K562 (cell line): ENCODE measurements at regions not wholly inside any gene's neighbourhood (a gene's known extent, or its start where the extent isn't known, plus 50 kb on each side); places are given as distances from the start of the nearest gene placed in this dataset.

ENCODE experiments used
- CHD2 ChIP-seq: IDR thresholded peaks from 2 replicates; pipeline ENCODE4 v1.6.1; 2011; ENCODE audit warnings: low read depth, low read length
- JUN ChIP-seq, 2 experiments: sonication (generic) in 1 of 2; formaldehyde crosslinking in 1 of 2; IDR thresholded peaks; 2 replicates each; pipeline versions ENCODE4 v1.6.1 to v1.8.0; 2012 to 2022; ENCODE audit warnings: borderline replicate concordance in 2 of 2, mild to moderate bottlenecking in 2 of 2, improper control_type of control experiment in 1 of 2, low read depth in 1 of 2, low read length in 1 of 2, missing genetic modification reagents in 1 of 2
- MYNN ChIP-seq, 2 experiments: sonication (generic); formaldehyde crosslinking in 1 of 2; IDR thresholded peaks; 2 replicates each; pipeline versions ENCODE4 v1.5.0 to v1.6.1; 2016 to 2020; ENCODE audit warnings: antibody characterized with exemption in 1 of 2, missing genetic modification reagents in 1 of 2
- SIRT6 ChIP-seq: IDR thresholded peaks from one replicate; pipeline ENCODE4 v1.6.1; 2012; ENCODE audit warnings: low read depth, mild to moderate bottlenecking, control low read depth, inconsistent platforms, low read length, moderate library complexity
- SPI1 ChIP-seq: IDR thresholded peaks from 2 replicates; pipeline ENCODE4 v1.6.1; 2011; ENCODE audit warnings: low read depth, low read length, control low read depth, borderline replicate concordance
- TEAD4 ChIP-seq, 2 experiments: sonication (generic) in 1 of 2; formaldehyde crosslinking in 1 of 2; IDR thresholded peaks; 2 replicates each; pipeline versions ENCODE4 v1.6.1 to v1.8.0; 2012 to 2022; ENCODE audit warnings: borderline replicate concordance in 1 of 2, inconsistent platforms in 1 of 2, low read length in 1 of 2, mild to moderate bottlenecking in 1 of 2, missing genetic modification reagents in 1 of 2
- ZNF24 ChIP-seq: fragments of 450-650 bp; IDR thresholded peaks from 2 replicates; pipeline ENCODE4 v1.6.1; 2016
- ZNF76 ChIP-seq: fragments of 250-450 bp; sonication (Bioruptor Pico); IDR thresholded peaks from 2 replicates; pipeline ENCODE4 v1.4.0; 2020; ENCODE audit warnings: mild to moderate bottlenecking, moderate library complexity, borderline replicate concordance
- ZNF830 ChIP-seq: fragments of 250-450 bp; sonication (Bioruptor Pico); IDR thresholded peaks from 2 replicates; pipeline ENCODE4 v1.5.0; 2021; ENCODE audit warnings: mild to moderate bottlenecking
- ZZZ3 ChIP-seq: fragments of 450-650 bp; IDR thresholded peaks from 2 replicates; pipeline ENCODE4 v1.6.1; 2016; ENCODE audit warnings: antibody characterized with exemption, mild to moderate bottlenecking, moderate library complexity
- TF ChIP-seq, protein P1 (sequence below): fragments of 450-650 bp; formaldehyde crosslinking; IDR thresholded peaks from 2 replicates; pipeline ENCODE4 v1.4.0; 2022; ENCODE audit warnings: missing genetic modification characterization
- TF ChIP-seq, protein P2 (sequence below), 3 experiments: IDR thresholded peaks in 2 of 3; conservative IDR thresholded peaks in 1 of 3; 2 replicates each; pipeline ENCODE4 v1.5.1; 2011 to 2012; ENCODE audit warnings: low read length in 3 of 3, mild to moderate bottlenecking in 3 of 3, control low read depth in 2 of 3, improper control_type of control experiment in 1 of 3, inconsistent platforms in 1 of 3, low read depth in 1 of 3, mixed read lengths in 1 of 3, moderate library complexity in 1 of 3; ENCODE audit not compliant: insufficient read depth in 2 of 3

DNA sequence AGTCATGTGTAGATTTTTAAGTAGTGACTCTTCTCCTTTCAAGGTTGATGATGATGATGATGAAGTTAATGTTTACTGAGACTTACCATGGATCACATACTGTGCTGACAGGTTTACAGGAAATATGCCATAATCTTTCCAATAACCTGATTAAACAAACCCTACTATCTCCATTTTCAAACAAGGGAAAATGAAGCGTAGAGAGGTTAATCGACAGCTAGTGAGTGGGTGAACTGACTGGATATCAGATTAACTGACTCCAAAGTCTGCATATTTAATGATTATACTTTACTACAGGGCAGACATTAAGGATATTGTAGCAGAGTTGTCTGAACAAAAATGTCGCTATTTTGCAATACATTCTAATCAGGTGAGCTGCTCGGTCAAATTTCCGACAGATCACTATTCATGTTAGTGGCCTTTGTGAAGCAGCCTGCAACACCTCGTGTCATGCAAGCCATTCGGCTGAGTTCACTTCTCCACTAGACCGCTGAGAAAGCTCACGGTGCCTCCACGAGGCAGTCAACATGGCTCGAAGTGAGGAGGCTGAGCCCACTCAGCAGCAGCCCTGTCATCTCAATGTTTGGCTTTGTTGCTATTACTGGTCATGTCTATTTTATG lies 264.2 kb downstream of the NFKBIZ start:
- TF ChIP-seq ZZZ3 (no peak), ZNF24 (no peak), SIRT6 (no peak), TEAD4 (IDR thresholded peaks at IDR 0.05; ENCODE audit: low read length) (no peak), TEAD4 (CRISPR knock-in tag; IDR thresholded peaks at IDR 0.05; ENCODE audit: borderline replicate concordance) (no peak), CHD2 (no peak), ZNF76 (CRISPR knock-in tag) (no peak), ZNF830 (CRISPR knock-in tag) (no peak), JUN (IDR thresholded peaks at IDR 0.05; ENCODE audit: borderline replicate concordance, low read depth, low read length) (no peak), JUN (CRISPR knock-in tag; IDR thresholded peaks at IDR 0.05; ENCODE audit: borderline replicate concordance) (no peak), MYNN (IDR thresholded peaks at IDR 0.05) (no peak), MYNN (CRISPR knock-in tag; IDR thresholded peaks at IDR 0.05) (no peak), SPI1 (no peak)
- TF ChIP-seq, protein P1, sequence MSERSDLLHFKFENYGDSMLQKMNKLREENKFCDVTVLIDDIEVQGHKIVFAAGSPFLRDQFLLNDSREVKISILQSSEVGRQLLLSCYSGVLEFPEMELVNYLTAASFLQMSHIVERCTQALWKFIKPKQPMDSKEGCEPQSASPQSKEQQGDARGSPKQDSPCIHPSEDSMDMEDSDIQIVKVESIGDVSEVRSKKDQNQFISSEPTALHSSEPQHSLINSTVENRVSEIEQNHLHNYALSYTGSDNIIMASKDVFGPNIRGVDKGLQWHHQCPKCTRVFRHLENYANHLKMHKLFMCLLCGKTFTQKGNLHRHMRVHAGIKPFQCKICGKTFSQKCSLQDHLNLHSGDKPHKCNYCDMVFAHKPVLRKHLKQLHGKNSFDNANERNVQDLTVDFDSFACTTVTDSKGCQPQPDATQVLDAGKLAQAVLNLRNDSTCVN (CRISPR knock-in tag) = no peak
- TF ChIP-seq, protein P2, sequence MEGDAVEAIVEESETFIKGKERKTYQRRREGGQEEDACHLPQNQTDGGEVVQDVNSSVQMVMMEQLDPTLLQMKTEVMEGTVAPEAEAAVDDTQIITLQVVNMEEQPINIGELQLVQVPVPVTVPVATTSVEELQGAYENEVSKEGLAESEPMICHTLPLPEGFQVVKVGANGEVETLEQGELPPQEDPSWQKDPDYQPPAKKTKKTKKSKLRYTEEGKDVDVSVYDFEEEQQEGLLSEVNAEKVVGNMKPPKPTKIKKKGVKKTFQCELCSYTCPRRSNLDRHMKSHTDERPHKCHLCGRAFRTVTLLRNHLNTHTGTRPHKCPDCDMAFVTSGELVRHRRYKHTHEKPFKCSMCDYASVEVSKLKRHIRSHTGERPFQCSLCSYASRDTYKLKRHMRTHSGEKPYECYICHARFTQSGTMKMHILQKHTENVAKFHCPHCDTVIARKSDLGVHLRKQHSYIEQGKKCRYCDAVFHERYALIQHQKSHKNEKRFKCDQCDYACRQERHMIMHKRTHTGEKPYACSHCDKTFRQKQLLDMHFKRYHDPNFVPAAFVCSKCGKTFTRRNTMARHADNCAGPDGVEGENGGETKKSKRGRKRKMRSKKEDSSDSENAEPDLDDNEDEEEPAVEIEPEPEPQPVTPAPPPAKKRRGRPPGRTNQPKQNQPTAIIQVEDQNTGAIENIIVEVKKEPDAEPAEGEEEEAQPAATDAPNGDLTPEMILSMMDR (IDR thresholded peaks at IDR 0.05 in 2 of 3, conservative IDR thresholded peaks at IDR 0.05 in 1 of 3; ENCODE audit: insufficient read depth in 2 of 3, low read depth in 1 of 3, low read length in 3 of 3) = no peak
